ENCODE measurements at regions not wholly inside any gene's neighbourhood (a gene's known extent, or its start where the extent isn't known, plus 50 kb on each side); places are given as distances from the start of the nearest gene placed in this dataset.

DNA sequence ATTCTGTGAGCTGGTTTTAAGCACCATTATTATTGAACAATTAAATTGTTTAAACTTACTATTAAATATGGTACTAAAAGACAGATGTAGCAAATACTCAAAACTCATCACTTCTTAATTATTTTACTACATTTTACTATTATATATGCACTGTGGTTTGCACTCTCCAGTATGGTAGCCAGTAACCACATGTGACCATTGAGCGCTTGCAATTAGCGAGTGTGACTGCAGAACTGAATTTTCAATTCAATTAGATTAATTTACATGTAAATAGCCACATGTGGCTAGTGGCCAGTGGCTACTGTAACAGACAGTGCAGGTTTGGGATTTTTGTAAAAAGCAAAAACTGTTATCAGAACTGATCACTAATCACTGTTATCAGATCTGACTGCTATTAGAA, 208.2 kb upstream of the SOX21 start:
- in situ Hi-C loops (cut with HindIII; ENCODE audit: low pct_unique_long_range_greater_than_20kb, low sequenced_read_pairs) = no loop called here
- no peak for DNase-seq (ENCODE audit: low read depth, low spot score)

DNA sequence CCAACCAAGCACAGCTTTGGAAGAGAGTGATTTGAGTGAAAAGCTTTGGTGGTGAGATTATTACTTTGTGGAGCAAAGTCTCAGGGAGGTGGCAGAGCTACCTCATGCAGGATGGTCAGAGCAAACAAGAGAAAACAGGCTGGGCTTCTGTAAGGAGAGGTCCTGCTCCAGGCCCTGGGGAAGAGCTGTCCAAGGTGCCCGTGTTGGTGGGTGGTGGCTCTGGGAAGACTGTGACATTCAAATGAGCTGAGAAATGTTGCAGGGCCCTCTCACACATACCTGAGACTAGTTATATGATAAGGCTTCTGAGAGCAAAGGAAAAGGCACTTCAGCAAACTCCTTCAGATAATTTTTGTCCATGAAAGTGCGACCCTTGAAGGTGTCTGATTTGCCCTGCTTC, 205.5 kb upstream of the SOX21 start:
- DNase-seq (ENCODE audit: low read depth, low spot score) = no peak
- in situ Hi-C loops (cut with HindIII; ENCODE audit: low pct_unique_long_range_greater_than_20kb, low sequenced_read_pairs) = no loop called here

DNA sequence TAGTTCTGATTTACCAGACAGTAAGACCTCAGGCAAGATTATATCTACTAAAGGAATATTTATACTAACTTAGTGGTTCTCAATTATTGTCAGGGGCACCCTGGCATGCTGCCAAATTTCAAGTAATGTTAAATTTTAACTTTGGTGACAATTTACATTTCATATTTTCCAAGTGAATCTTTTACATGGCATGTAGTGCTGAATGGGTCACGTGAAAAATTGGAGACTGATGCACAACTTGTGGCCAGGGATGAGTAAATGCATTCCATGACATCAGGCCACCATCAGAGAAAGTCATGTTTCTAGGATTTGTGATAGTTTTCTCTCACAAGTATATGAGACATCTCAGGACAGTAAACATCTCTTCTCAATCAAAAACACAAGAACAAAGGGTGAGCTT, 202.6 kb upstream of the SOX21 start:
- in situ Hi-C loops (cut with HindIII; ENCODE audit: low pct_unique_long_range_greater_than_20kb, low sequenced_read_pairs) = no loop called here
- no peak for DNase-seq (ENCODE audit: low read depth, low spot score)

DNA sequence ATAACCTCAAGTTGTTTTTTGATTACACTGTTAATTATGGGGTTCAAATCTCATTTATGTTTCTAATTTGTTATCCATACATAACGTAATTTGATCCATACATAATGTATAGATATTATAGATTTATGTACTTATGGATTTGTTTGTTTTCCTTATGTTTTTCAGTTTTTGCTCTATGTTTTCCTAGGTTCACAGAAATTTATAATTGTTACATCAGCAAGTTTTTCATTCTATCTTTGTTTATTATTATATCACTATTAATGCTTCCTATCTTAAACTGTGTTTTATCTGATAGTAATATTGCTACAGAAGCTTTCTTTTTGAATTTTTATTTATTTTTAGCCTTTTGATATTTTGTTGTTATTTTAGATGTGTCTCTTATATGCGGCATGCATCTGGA, 194.3 kb upstream of the SOX21 start:
- in situ Hi-C loops (cut with HindIII; ENCODE audit: low pct_unique_long_range_greater_than_20kb, low sequenced_read_pairs) = no loop called here
- no peak for DNase-seq (ENCODE audit: low read depth, low spot score)

DNA sequence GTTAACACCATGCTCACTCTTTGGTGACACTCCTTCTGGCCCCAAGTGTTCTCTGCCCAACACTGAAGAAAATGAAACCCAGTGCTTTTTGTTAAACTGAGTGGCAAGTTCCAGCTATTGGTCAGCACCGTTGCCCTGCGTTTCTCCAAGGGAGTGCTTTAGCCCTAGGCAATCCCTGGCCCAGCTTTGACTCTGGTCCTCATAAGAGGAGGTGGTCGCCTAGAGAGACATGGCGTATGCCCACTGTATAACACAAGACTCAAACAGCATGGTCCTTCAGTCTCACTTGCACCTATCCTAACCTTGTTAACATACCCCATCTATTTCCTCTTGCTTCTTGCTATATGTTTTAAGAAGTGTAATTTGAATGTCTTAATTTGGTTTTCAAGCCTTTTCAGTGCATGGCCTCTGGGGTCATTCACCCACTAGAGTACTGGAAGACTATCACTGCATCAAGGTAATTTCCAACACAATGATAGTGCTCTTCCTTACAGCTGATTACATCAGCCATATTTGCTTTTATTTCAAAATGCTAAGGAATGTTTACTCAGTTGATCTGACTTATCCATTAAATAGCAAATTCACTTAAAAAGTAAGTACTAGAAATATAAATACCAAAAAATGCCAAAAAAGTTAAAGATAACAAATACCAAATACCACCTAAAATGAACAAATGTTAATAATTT, 190.5 kb upstream of the SOX21 start:
- in situ Hi-C loops (cut with HindIII; ENCODE audit: low pct_unique_long_range_greater_than_20kb, low sequenced_read_pairs) = no loop called here
- DNase-seq (ENCODE audit: low read depth, low spot score) = no peak

DNA sequence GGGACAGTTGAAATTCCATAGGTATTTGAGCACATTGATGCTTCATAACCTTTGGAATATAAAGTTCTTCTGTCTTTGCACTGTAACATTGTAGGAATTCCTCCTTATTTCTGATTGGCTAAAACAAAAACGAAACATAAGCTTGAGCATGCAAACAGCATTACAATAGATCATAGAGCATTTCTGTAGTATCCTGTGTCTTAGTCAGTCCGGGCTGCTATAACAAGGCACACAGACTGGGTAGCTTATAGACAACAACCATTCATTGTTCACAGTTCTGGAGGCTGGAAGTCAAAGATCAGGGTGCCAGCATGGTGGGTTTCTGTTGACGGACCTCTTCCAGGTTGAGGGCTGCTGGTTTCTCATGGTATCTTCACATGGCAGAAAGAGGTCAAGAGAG, 188.7 kb upstream of the SOX21 start:
- peak; percentile 28 for DNase-seq (ENCODE audit: low read depth, low spot score)
- in situ Hi-C loops (cut with HindIII; ENCODE audit: low pct_unique_long_range_greater_than_20kb, low sequenced_read_pairs) = no loop called here

DNA sequence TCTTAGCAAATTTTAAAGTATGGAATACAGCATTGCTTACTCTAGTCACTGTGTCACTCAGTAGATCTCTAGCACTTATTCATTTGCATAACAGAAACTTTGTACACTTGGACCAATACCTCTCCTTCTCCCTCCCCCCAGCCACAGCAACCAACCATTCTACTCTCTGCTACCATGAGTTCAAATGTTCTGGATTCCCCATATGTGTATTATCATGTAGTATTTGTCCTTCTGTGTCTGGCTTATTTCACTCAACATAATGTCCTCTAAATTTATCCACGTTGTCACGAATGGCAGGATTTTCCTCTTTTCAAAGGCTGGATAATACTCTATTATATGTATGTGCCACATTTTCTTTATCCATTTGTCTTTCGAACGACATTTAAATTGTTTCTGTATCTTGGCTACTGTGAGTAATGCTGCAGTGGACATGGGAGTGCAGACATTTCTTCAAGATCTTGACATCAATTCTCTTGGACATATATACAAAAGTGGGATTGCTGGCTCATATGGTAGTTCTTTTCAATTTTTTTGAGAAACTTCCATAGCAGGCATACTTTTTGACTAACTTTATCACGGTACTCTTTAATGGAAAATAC, 184.5 kb upstream of the SOX21 start:
- no peak for DNase-seq (ENCODE audit: low read depth, low spot score)
- in situ Hi-C loops (cut with HindIII; ENCODE audit: low pct_unique_long_range_greater_than_20kb, low sequenced_read_pairs) = no loop called here

DNA sequence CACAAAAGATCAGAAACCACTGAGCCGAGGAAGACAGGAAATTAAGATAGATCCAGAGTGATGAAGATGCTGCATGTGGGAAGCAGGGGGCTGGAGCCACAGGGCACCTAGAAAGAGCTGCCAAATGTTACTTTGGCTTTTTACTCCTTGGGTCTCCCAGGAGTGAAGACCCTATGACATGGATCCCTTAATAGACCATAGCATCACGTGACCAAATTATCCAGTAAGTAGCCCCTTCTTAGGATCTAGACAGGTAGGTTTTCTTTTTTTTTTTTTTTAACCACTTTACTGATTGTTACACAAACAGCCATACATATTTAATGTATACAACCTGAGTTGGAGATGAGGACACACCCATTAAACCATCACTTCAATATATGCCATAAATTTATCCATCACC, 183.9 kb upstream of the SOX21 start:
- in situ Hi-C loops (cut with HindIII; ENCODE audit: low pct_unique_long_range_greater_than_20kb, low sequenced_read_pairs) = no loop called here
- no peak for DNase-seq (ENCODE audit: low read depth, low spot score)

GRCh38 chr13:94886191-94886590, 173.8 kb upstream of the SOX21 start:
- in situ Hi-C loops (cut with HindIII; ENCODE audit: low pct_unique_long_range_greater_than_20kb, low sequenced_read_pairs) = no loop called here
- DNase-seq (ENCODE audit: low read depth, low spot score) = no peak

DNA sequence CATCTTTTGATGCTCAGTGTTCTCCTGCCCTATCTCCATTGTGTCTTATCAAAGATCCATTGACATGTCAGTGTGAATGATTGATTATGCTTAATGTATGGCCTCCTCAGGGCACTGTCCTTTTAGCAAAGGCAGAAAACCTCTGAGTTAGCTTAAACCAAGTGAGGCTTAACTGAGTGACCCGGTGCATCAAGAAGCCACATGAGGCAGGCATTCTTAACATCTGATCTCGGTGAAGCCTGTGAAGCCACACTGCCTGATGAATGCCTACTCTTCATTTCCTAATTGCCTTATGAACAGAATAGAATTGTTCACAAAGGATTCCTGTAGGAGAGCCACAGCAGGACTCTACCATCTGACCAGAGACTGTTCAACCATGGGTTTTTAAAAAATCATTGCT, 168.1 kb upstream of the SOX21 start:
- DNase-seq (ENCODE audit: low read depth, low spot score) = peak; percentile 52
- in situ Hi-C loops (cut with HindIII; ENCODE audit: low pct_unique_long_range_greater_than_20kb, low sequenced_read_pairs) = no loop called here

DNA sequence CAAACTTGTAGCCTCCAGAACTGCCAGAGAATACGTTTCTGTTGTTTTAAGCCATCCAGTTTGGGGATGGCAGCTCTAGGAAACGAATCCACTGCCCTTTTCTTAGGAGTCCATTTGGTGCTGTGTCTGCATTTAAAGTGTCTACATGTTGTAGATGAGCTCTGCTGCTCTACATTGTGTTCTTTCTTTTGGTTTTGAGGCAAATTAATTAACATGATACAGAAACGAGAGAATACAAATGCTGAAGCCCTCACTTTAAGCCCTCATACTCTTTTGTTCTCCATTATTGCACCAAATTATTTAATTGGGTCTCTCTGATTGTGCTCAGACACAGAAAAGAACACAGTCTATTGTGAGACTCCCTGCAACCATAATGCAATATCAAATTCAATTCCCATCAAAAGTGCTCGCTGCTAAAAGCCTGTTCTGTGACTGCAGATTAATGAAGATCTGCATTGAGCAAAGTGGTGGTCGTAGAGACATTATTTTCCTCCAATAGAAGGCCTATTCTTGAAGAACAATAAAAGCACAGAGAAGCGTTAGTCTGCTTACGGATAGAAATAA, 166.3 kb upstream of the SOX21 start:
- no peak for DNase-seq (ENCODE audit: low read depth, low spot score)
- in situ Hi-C loops (cut with HindIII; ENCODE audit: low pct_unique_long_range_greater_than_20kb, low sequenced_read_pairs) = no loop called here

DNA sequence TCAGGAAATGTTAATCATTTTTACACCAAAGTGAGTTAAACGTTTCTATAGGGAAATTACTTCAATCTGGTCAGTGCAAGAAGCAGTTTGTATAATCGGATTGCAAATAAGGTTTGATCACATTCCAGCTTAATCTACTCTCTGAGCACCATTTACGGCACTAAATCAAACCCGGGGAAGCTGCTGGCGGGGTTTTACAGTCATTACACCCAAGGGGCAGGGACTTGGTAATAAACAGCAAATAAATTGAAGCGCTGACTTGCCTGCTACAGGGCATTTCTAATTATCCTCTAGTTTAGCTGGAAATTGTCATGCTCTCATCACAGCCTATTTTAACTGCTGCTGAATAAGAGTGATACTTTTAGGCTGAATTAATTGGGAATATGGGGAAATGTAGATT, 152.1 kb upstream of the SOX21 start:
- DNase-seq (ENCODE audit: low read depth, low spot score) = no peak
- in situ Hi-C loops (cut with HindIII; ENCODE audit: low pct_unique_long_range_greater_than_20kb, low sequenced_read_pairs) = no loop called here

GRCh38 chr13:94860981-94861407, 148.6 kb upstream of the SOX21 start:
- peak; percentile 39 for DNase-seq (ENCODE audit: low read depth, low spot score)

DNA sequence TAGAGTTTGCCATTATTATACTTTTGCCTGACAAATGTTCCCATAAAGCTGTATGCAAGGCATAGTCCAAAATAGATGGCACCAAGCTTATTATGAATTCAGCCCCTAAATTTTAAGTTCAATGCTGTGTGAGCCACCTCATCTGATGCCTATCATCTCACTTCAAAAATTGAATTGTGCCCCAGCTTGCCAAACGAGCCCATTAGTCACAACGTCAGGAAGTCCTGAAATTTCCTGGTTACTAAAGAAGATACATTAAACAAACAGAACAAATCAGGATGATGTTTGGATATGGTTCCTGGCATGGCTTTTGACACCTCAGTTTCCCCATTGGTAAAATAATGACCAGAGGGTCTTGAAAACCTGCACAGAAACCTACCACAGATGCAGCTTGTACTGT, 147.5 kb upstream of the SOX21 start:
- in situ Hi-C loops (cut with HindIII; ENCODE audit: low pct_unique_long_range_greater_than_20kb, low sequenced_read_pairs) = no loop called here
- DNase-seq (ENCODE audit: low read depth, low spot score) = no peak

More at GRCh38 chr13:94860981-94861407, 148.6 kb upstream of the SOX21 start:
- in situ Hi-C loops (cut with HindIII; ENCODE audit: low pct_unique_long_range_greater_than_20kb, low sequenced_read_pairs) = no loop called here

DNA sequence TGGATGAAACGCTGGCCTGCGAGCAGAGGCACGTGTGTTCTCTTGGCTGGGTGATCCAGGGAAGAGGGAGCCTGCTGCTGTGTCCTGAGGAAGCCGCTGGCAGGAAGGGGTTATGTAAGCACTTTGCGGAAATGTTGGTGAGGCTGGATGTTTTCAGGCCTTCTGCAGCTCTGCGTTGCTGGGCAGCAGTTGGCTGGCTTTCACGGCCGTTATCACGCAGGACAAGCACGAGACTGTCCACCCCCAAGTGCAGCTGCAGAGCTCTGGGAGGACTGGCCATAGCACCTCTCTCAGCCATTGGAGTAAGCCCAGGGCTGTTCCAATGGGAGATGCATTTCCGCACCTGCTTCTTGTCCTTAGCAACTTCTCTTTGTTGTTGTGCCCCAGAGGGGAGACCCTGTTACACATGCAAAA, 146.9 kb upstream of the SOX21 start:
- DNase-seq (ENCODE audit: low read depth, low spot score) = no peak
- in situ Hi-C loops (cut with HindIII; ENCODE audit: low pct_unique_long_range_greater_than_20kb, low sequenced_read_pairs) = no loop called here

DNA sequence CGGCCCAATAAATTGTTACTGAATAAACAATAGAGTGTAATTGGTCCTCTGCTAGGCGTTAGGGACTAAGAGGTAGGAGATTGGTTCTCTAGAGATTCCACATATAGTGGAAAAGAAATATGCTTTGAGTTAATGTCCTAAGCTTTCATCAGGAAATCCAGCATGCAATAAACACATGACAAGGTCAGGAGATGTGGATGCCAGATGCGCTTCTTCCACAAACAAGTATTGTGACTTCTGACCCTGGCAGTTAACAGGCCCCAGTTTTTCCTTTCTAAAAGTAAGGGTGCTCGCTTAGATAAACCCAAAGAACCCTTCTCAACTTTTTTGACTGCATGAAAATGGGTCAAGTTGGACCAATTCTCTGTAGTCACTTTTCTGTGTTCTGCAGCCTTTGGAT, 146.5 kb upstream of the SOX21 start:
- DNase-seq (ENCODE audit: low read depth, low spot score) = no peak
- in situ Hi-C loops (cut with HindIII; ENCODE audit: low pct_unique_long_range_greater_than_20kb, low sequenced_read_pairs) = no loop called here

DNA sequence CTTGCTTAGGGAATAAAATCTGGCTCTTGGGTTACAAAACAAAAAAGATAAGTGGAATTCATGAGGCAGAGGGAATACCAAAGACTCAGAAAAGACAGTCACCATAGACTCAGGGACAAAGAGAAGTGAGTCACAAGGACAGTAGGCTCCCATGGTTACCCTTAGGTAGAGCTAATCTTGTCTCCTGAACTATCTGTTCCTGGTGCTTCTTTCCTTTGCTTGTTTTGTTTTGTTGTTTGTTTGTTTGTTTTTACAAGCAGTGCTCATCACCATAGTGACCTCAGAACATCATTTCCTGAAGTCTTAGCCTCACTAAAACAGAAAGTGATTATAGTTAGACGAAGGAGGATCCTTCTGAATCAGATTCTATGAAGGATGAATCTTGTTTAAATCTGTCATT, 142.3 kb upstream of the SOX21 start:
- in situ Hi-C loops (cut with HindIII; ENCODE audit: low pct_unique_long_range_greater_than_20kb, low sequenced_read_pairs) = no loop called here
- DNase-seq (ENCODE audit: low read depth, low spot score) = no peak

GRCh38 chr13:94851576-94851975, 139.2 kb upstream of the SOX21 start:
- DNase-seq (ENCODE audit: low read depth, low spot score) = no peak
- in situ Hi-C loops (cut with HindIII; ENCODE audit: low pct_unique_long_range_greater_than_20kb, low sequenced_read_pairs) = no loop called here

DNA sequence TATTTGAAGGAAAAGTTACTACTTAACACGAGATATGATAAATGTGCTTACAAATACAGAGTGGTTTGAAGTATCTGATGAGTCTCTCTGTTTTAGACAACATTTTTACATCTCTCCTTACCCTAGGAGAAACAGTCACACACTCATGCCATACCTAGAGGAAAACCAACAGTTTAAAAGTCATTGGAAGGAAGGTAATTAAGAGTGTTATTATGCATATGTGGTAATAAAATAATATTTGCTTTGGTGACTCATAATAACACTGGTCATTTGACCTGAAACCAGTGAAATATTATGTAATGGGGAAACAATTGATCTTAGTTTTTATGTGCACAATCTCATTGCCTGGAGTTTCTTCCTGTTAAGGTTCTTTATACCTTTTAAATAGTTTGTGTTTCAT, 136.9 kb upstream of the SOX21 start:
- DNase-seq (ENCODE audit: low read depth, low spot score) = no peak
- in situ Hi-C loops (cut with HindIII; ENCODE audit: low pct_unique_long_range_greater_than_20kb, low sequenced_read_pairs) = no loop called here

Measured in SK-MEL-5 (cell line).